ENCODE measurements at regions not wholly inside any gene's neighbourhood (a gene's known extent, or its start where the extent isn't known, plus 50 kb on each side); places are given as distances from the start of the nearest gene placed in this dataset.

GRCh38 chr10:28959850-28960501, 282.7 kb downstream of the BAMBI start:
- Mint-ChIP-seq H3K27ac (no peak overlapping the region), H3K9me3 (no peaks in the 10 kb centered on the region), H3K36me3 (ENCODE audit: low read depth) (no peaks in the 10 kb centered on the region), H3K4me3 (no peak overlapping the region), H3K27me3 (ENCODE audit: low read depth) (no peaks in the 10 kb centered on the region), H3K4me1 (ENCODE audit: low read depth) (no peaks in the 10 kb centered on the region)
- no peak for DNase-seq (ENCODE audit: low spot score)

GRCh38 chr10:28962768-28963167, 285.4 kb downstream of the BAMBI start:
- Mint-ChIP-seq H3K36me3 (ENCODE audit: low read depth) (no peaks in the 10 kb centered on the region), H3K9me3 (no peaks in the 10 kb centered on the region), H3K27ac (no peak overlapping the region), H3K27me3 (ENCODE audit: low read depth) (no peaks in the 10 kb centered on the region), H3K4me3 (no peak overlapping the region), H3K4me1 (ENCODE audit: low read depth) (no peaks in the 10 kb centered on the region)
- DNase-seq (ENCODE audit: low spot score), result no peak

GRCh38 chr10:28963539-28964221, 286.4 kb downstream of the BAMBI start:
- H3K4me3 Mint-ChIP-seq, result no peak overlapping the region
- no peaks in the 10 kb centered on the region for H3K4me1 Mint-ChIP-seq (ENCODE audit: low read depth)
- no peaks in the 10 kb centered on the region for H3K36me3 Mint-ChIP-seq (ENCODE audit: low read depth)
- DNase-seq (ENCODE audit: low spot score), result no peak
- H3K9me3 Mint-ChIP-seq, result no peaks in the 10 kb centered on the region
- no peak overlapping the region for H3K27ac Mint-ChIP-seq
- no peaks in the 10 kb centered on the region for H3K27me3 Mint-ChIP-seq (ENCODE audit: low read depth)

- Mint-ChIP-seq H3K4me1 (ENCODE audit: low read depth) (no peaks in the 10 kb centered on the region), H3K27ac (no peak overlapping the region), H3K36me3 (ENCODE audit: low read depth) (no peaks in the 10 kb centered on the region), H3K27me3 (ENCODE audit: low read depth) (no peaks in the 10 kb centered on the region), H3K9me3 (no peaks in the 10 kb centered on the region), H3K4me3 (no peak overlapping the region)
- DNase-seq (ENCODE audit: low spot score), result no peak
These were observed 288.6 kb downstream of the BAMBI start for GRCh38 chr10:28965937-28966336.

- Mint-ChIP-seq H3K27me3 (ENCODE audit: low read depth) (no peaks in the 10 kb centered on the region), H3K27ac (no peak overlapping the region), H3K4me3 (no peak overlapping the region), H3K9me3 (no peaks in the 10 kb centered on the region), H3K4me1 (ENCODE audit: low read depth) (no peaks in the 10 kb centered on the region), H3K36me3 (ENCODE audit: low read depth) (no peaks in the 10 kb centered on the region)
- DNase-seq (ENCODE audit: low spot score), result no peak
These were observed 289.7 kb downstream of the BAMBI start for GRCh38 chr10:28967031-28967430.

- Mint-ChIP-seq H3K4me3 (no peak overlapping the region), H3K4me1 (ENCODE audit: low read depth) (no peaks in the 10 kb centered on the region), H3K27ac (no peak overlapping the region), H3K36me3 (ENCODE audit: low read depth) (no peaks in the 10 kb centered on the region), H3K27me3 (ENCODE audit: low read depth) (no peaks in the 10 kb centered on the region), H3K9me3 (no peaks in the 10 kb centered on the region)
- no peak for DNase-seq (ENCODE audit: low spot score)
These were observed 292.1 kb downstream of the BAMBI start for GRCh38 chr10:28969413-28969812.

GRCh38 chr10:28970231-28970630, 292.9 kb downstream of the BAMBI start:
- H3K4me3 Mint-ChIP-seq, result no peak overlapping the region

GRCh38 chr10:28971255-28971654, 293.9 kb downstream of the BAMBI start:
- Mint-ChIP-seq H3K9me3 (no peaks in the 10 kb centered on the region), H3K4me1 (ENCODE audit: low read depth) (no peaks in the 10 kb centered on the region)
- no peak for DNase-seq (ENCODE audit: low spot score)

More at GRCh38 chr10:28970231-28970630, 292.9 kb downstream of the BAMBI start:
- no peaks in the 10 kb centered on the region for H3K4me1 Mint-ChIP-seq (ENCODE audit: low read depth)
- H3K27ac Mint-ChIP-seq, result no peak overlapping the region
- H3K36me3 Mint-ChIP-seq (ENCODE audit: low read depth), result no peaks in the 10 kb centered on the region
- H3K9me3 Mint-ChIP-seq, result no peaks in the 10 kb centered on the region
- no peaks in the 10 kb centered on the region for H3K27me3 Mint-ChIP-seq (ENCODE audit: low read depth)
- DNase-seq (ENCODE audit: low spot score), result no peak

GRCh38 chr10:28971764-28972163, 294.4 kb downstream of the BAMBI start:
- no peak for DNase-seq (ENCODE audit: low spot score)
- Mint-ChIP-seq H3K9me3 (no peaks in the 10 kb centered on the region), H3K4me1 (ENCODE audit: low read depth) (no peaks in the 10 kb centered on the region), H3K27me3 (ENCODE audit: low read depth) (no peaks in the 10 kb centered on the region), H3K27ac (no peak overlapping the region), H3K4me3 (no peak overlapping the region), H3K36me3 (ENCODE audit: low read depth) (no peaks in the 10 kb centered on the region)

More at GRCh38 chr10:28971255-28971654, 293.9 kb downstream of the BAMBI start:
- Mint-ChIP-seq H3K36me3 (ENCODE audit: low read depth) (no peaks in the 10 kb centered on the region), H3K27ac (no peak overlapping the region), H3K4me3 (no peak overlapping the region), H3K27me3 (ENCODE audit: low read depth) (no peaks in the 10 kb centered on the region)

- no peak for DNase-seq (ENCODE audit: low spot score)
- H3K27me3 Mint-ChIP-seq (ENCODE audit: low read depth), result no peaks in the 10 kb centered on the region
- no peaks in the 10 kb centered on the region for H3K4me1 Mint-ChIP-seq (ENCODE audit: low read depth)
- H3K9me3 Mint-ChIP-seq, result peaks cover 4% of the 10 kb centered on the region
- H3K27ac Mint-ChIP-seq, result no peak overlapping the region
- H3K4me3 Mint-ChIP-seq, result no peak overlapping the region
- H3K36me3 Mint-ChIP-seq (ENCODE audit: low read depth), result no peaks in the 10 kb centered on the region
These were observed 296.1 kb downstream of the BAMBI start for GRCh38 chr10:28973309-28973972.

GRCh38 chr10:28975891-28976531, 298.7 kb downstream of the BAMBI start:
- no peak for DNase-seq (ENCODE audit: low spot score)
- no peak overlapping the region for H3K27ac Mint-ChIP-seq
- H3K27me3 Mint-ChIP-seq (ENCODE audit: low read depth), result no peaks in the 10 kb centered on the region
- H3K4me1 Mint-ChIP-seq (ENCODE audit: low read depth), result no peaks in the 10 kb centered on the region
- peaks cover 4% of the 10 kb centered on the region for H3K9me3 Mint-ChIP-seq
- H3K36me3 Mint-ChIP-seq (ENCODE audit: low read depth), result no peaks in the 10 kb centered on the region
- no peak overlapping the region for H3K4me3 Mint-ChIP-seq

- H3K9me3 Mint-ChIP-seq, result peaks cover 4% of the 10 kb centered on the region
- no peak overlapping the region for H3K4me3 Mint-ChIP-seq
- no peaks in the 10 kb centered on the region for H3K27me3 Mint-ChIP-seq (ENCODE audit: low read depth)
- no peak for DNase-seq (ENCODE audit: low spot score)
- no peak overlapping the region for H3K27ac Mint-ChIP-seq
- H3K36me3 Mint-ChIP-seq (ENCODE audit: low read depth), result no peaks in the 10 kb centered on the region
- no peaks in the 10 kb centered on the region for H3K4me1 Mint-ChIP-seq (ENCODE audit: low read depth)
These were observed 300.2 kb downstream of the BAMBI start for GRCh38 chr10:28977518-28977917.

- no peak overlapping the region for H3K27ac Mint-ChIP-seq
- no peaks in the 10 kb centered on the region for H3K36me3 Mint-ChIP-seq (ENCODE audit: low read depth)
- DNase-seq (ENCODE audit: low spot score), result no peak
These were observed 302.9 kb downstream of the BAMBI start for GRCh38 chr10:28980264-28980663.

GRCh38 chr10:28981007-28981406, 303.7 kb downstream of the BAMBI start:
- Mint-ChIP-seq H3K36me3 (ENCODE audit: low read depth) (no peaks in the 10 kb centered on the region), H3K4me3 (no peak overlapping the region), H3K9me3 (peaks cover 4% of the 10 kb centered on the region), H3K27me3 (ENCODE audit: low read depth) (no peaks in the 10 kb centered on the region), H3K27ac (no peak overlapping the region), H3K4me1 (ENCODE audit: low read depth) (no peaks in the 10 kb centered on the region)
- DNase-seq (ENCODE audit: low spot score), result no peak

More at GRCh38 chr10:28980264-28980663, 302.9 kb downstream of the BAMBI start:
- H3K4me1 Mint-ChIP-seq (ENCODE audit: low read depth), result no peaks in the 10 kb centered on the region
- H3K9me3 Mint-ChIP-seq, result peaks cover 4% of the 10 kb centered on the region
- no peak overlapping the region for H3K4me3 Mint-ChIP-seq
- H3K27me3 Mint-ChIP-seq (ENCODE audit: low read depth), result no peaks in the 10 kb centered on the region

All from T-helper 2 cell treated with Interferon-gamma antibody and Interleukin-4, amounts not matched to agents 5 μg/mL and 100 μg/mL, for 36 hours (primary cell).